ENCODE measurements at regions not wholly inside any gene's neighbourhood (a gene's known extent, or its start where the extent isn't known, plus 50 kb on each side); places are given as distances from the start of the nearest gene placed in this dataset.

GRCh38 chr3:30122359-30122758, 484.0 kb upstream of the TGFBR2 start:
- Histone ChIP-seq H3K4me1 (ENCODE audit: control insufficient read depth, low read length) (no peaks in the 10 kb centered on the region), H4K20me1 (ENCODE audit: control insufficient read depth, insufficient read depth, low read depth, low read length) (no peaks in the 10 kb centered on the region), H3K36me3 (ENCODE audit: control insufficient read depth, low read length) (no peaks in the 10 kb centered on the region), H3F3A (ENCODE audit: control insufficient read depth, insufficient read depth) (no peaks in the 10 kb centered on the region), H3K79me2 (ENCODE audit: control insufficient read depth, low read length) (no peaks in the 10 kb centered on the region), H3K4me2 (ENCODE audit: low read length) (no peak overlapping the region), H3K9me2 (replicated peaks; ENCODE audit: control insufficient read depth, low read length) (no peaks in the 10 kb centered on the region), H3K9me3 (ENCODE audit: control insufficient read depth, insufficient read depth, low read length) (no peaks in the 10 kb centered on the region), H3K4me3 (ENCODE audit: low read length) (no peak overlapping the region), H3K27ac (ENCODE audit: low read depth, low read length) (no peak overlapping the region), H3K27me3 (ENCODE audit: control insufficient read depth, low read length) (no peaks in the 10 kb centered on the region)
- TF ChIP-seq CTCF (IDR thresholded peaks at IDR 0.05; ENCODE audit: low read depth, low read length, poor library complexity, severe bottlenecking) (no peak), EZH2phosphoT487 (IDR thresholded peaks at IDR 0.05; ENCODE audit: borderline replicate concordance, low read length) (no peak)

GRCh38 chr3:30123224-30123623, 483.2 kb upstream of the TGFBR2 start:
- Histone ChIP-seq H3K27ac (ENCODE audit: low read depth, low read length) (no peak overlapping the region), H3K36me3 (ENCODE audit: control insufficient read depth, low read length) (no peaks in the 10 kb centered on the region), H3F3A (ENCODE audit: control insufficient read depth, insufficient read depth) (no peaks in the 10 kb centered on the region), H3K4me2 (ENCODE audit: low read length) (no peak overlapping the region), H3K27me3 (ENCODE audit: control insufficient read depth, low read length) (no peaks in the 10 kb centered on the region), H3K79me2 (ENCODE audit: control insufficient read depth, low read length) (no peaks in the 10 kb centered on the region), H3K9me3 (ENCODE audit: control insufficient read depth, insufficient read depth, low read length) (no peaks in the 10 kb centered on the region), H3K9me2 (replicated peaks; ENCODE audit: control insufficient read depth, low read length) (no peaks in the 10 kb centered on the region), H4K20me1 (ENCODE audit: control insufficient read depth, insufficient read depth, low read depth, low read length) (no peaks in the 10 kb centered on the region), H3K4me1 (ENCODE audit: control insufficient read depth, low read length) (no peaks in the 10 kb centered on the region), H3K4me3 (ENCODE audit: low read length) (no peak overlapping the region)
- TF ChIP-seq CTCF (IDR thresholded peaks at IDR 0.05; ENCODE audit: low read depth, low read length, poor library complexity, severe bottlenecking) (no peak), EZH2phosphoT487 (IDR thresholded peaks at IDR 0.05; ENCODE audit: borderline replicate concordance, low read length) (no peak)

- Histone ChIP-seq H3K9me2 (replicated peaks; ENCODE audit: control insufficient read depth, low read length) (no peaks in the 10 kb centered on the region), H3F3A (ENCODE audit: control insufficient read depth, insufficient read depth) (no peaks in the 10 kb centered on the region), H3K36me3 (ENCODE audit: control insufficient read depth, low read length) (no peaks in the 10 kb centered on the region), H4K20me1 (ENCODE audit: control insufficient read depth, insufficient read depth, low read depth, low read length) (no peaks in the 10 kb centered on the region), H3K4me1 (ENCODE audit: control insufficient read depth, low read length) (no peaks in the 10 kb centered on the region), H3K4me2 (ENCODE audit: low read length) (no peak overlapping the region), H3K27me3 (ENCODE audit: control insufficient read depth, low read length) (no peaks in the 10 kb centered on the region), H3K9me3 (ENCODE audit: control insufficient read depth, insufficient read depth, low read length) (no peaks in the 10 kb centered on the region), H3K4me3 (ENCODE audit: low read length) (no peak overlapping the region), H3K27ac (ENCODE audit: low read depth, low read length) (no peak overlapping the region), H3K79me2 (ENCODE audit: control insufficient read depth, low read length) (no peaks in the 10 kb centered on the region)
- TF ChIP-seq CTCF (IDR thresholded peaks at IDR 0.05; ENCODE audit: low read depth, low read length, poor library complexity, severe bottlenecking) (no peak), EZH2phosphoT487 (IDR thresholded peaks at IDR 0.05; ENCODE audit: borderline replicate concordance, low read length) (no peak)
These were observed 482.6 kb upstream of the TGFBR2 start for GRCh38 chr3:30123755-30124154.

Data from DOHH2 (cell line).